K562 (cell line): ENCODE measurements at regions not wholly inside any gene's neighbourhood (a gene's known extent, or its start where the extent isn't known, plus 50 kb on each side); places are given as distances from the start of the nearest gene placed in this dataset.

Source experiments
- ATAC-seq: fragments of 200-7000 bp; cut with Tn5 transposase; 3 replicates; pipeline ENCODE4 v1.9.1; 2020; ENCODE audit warnings: moderate library complexity
- BruUV-seq: library from RNA; stranded (reverse); fragments of 400-500 nt; replicated peaks from 2 replicates; lab custom pipeline; 2021; lab: Mats Ljungman, UMichigan
- CTCF ChIA-PET: fragments of 300-600 bp; formaldehyde crosslinking; extraction: SDS; loops from one replicate; lab custom pipeline; 2021; ENCODE audit warnings: low intra/inter-chr PET ratio; lab: Yijun Ruan, JAX
- POLR2A ChIA-PET: fragments of 300-600, 350-650 bp; sonication (Branson Sonifier 250); formaldehyde crosslinking; extraction: SDS; loops from one replicate; lab custom pipeline; 2021; ENCODE audit warnings: antibody characterized with exemption, inconsistent platforms; lab: Yijun Ruan, JAX
- DNase-seq, 4 experiments: peaks; one replicate each; pipeline versions ENCODE4 v3.0.0 to v3.0.0-alpha.2; 2011 to 2018; ENCODE audit warnings: low spot score in 3 of 4, mixed read lengths in 3 of 4; ENCODE audit errors: extremely low read depth in 1 of 4
- FAIRE-seq: peaks from 2 replicates; lab custom pipeline; 2011; peaks lifted over from hg19 to GRCh38; lab: Jason Lieb, UNC
- H2AFZ ChIP-seq: 2 replicates; pipeline ENCODE4 v1.6.0; 2011; ENCODE audit warnings: low read depth, low read length, control low read depth, inconsistent platforms
- H3K27ac ChIP-seq: fragments of 200-600 bp; 3 replicates; pipeline ENCODE4 v1.8.0; 2011; ENCODE audit warnings: low read depth, mild to moderate bottlenecking, control low read depth, inconsistent platforms, low read length, moderate library complexity, mixed read lengths; ENCODE audit errors: extremely low read depth
- H3K27me3 ChIP-seq, 2 experiments: fragments of 300-600 bp in 1 of 2; 2 replicates in 1 of 2; 3 replicates in 1 of 2; pipeline versions ENCODE4 v1.6.0 to v1.8.0; 2011; ENCODE audit warnings: inconsistent platforms in 2 of 2, low read length in 2 of 2, mild to moderate bottlenecking in 1 of 2, mixed read lengths in 1 of 2, moderate library complexity in 1 of 2; ENCODE audit not compliant: control insufficient read depth in 2 of 2, insufficient read depth in 2 of 2
- H3K36me3 ChIP-seq: fragments of 300-600 bp; 3 replicates; pipeline ENCODE4 v1.8.0; 2011; ENCODE audit warnings: mild to moderate bottlenecking, low read length, inconsistent platforms; ENCODE audit not compliant: control insufficient read depth, insufficient read depth
- H3K4me1 ChIP-seq, 2 experiments: fragments of 200-600 bp in 1 of 2; replicated peaks in 1 of 2; 2 replicates in 1 of 2; 3 replicates in 1 of 2; pipeline versions ENCODE4 v1.5.1 to v1.8.0; 2011; ENCODE audit warnings: inconsistent platforms in 2 of 2, low read length in 2 of 2, mild to moderate bottlenecking in 1 of 2, mixed read lengths in 1 of 2, moderate library complexity in 1 of 2; ENCODE audit not compliant: control insufficient read depth in 2 of 2, insufficient read depth in 2 of 2
- H3K4me2 ChIP-seq: 2 replicates; pipeline ENCODE4 v1.6.1; 2011; ENCODE audit warnings: low read length, control low read depth, inconsistent platforms, mixed read lengths; ENCODE audit not compliant: insufficient read depth
- H3K4me3 ChIP-seq: fragments of 200-600 bp; sonication (generic), shearing (Covaris generic); 2 replicates; pipeline ENCODE4 v1.5.1; 2016; ENCODE audit warnings: control low read depth, inconsistent platforms
- H3K79me2 ChIP-seq: fragments of 200-600 bp; 3 replicates; pipeline ENCODE4 v1.8.0; 2011; ENCODE audit warnings: low read length, inconsistent platforms; ENCODE audit not compliant: control insufficient read depth, insufficient read depth
- H3K9ac ChIP-seq, 2 experiments: 2 replicates each; pipeline versions ENCODE4 v1.6.0 to v1.6.1; 2011; ENCODE audit warnings: low read depth in 2 of 2, low read length in 2 of 2, control low read depth in 1 of 2, inconsistent platforms in 1 of 2, mild to moderate bottlenecking in 1 of 2, mixed read lengths in 1 of 2; ENCODE audit not compliant: insufficient read depth in 1 of 2
- H3K9me1 ChIP-seq: one replicate; pipeline ENCODE4 v1.6.0; 2011; ENCODE audit warnings: inconsistent platforms, mild to moderate bottlenecking, low read length, moderate library complexity; ENCODE audit not compliant: control insufficient read depth, insufficient read depth
- H3K9me3 ChIP-seq: replicated peaks from 2 replicates; pipeline ENCODE4 v1.5.1; 2011; ENCODE audit warnings: low read depth, low read length, inconsistent platforms; ENCODE audit not compliant: control insufficient read depth, insufficient read depth
- H4K20me1 ChIP-seq: replicated peaks from 2 replicates; pipeline ENCODE4 v1.6.1; 2011; ENCODE audit warnings: low read length, inconsistent platforms, mixed read lengths; ENCODE audit not compliant: control insufficient read depth, insufficient read depth
- BCL6 ChIP-seq: fragments of 250-450 bp; sonication (Bioruptor Pico); IDR thresholded peaks from 2 replicates; pipeline ENCODE4 v1.4.0; 2020
- GABPB1 ChIP-seq: sonication (generic); formaldehyde crosslinking; IDR thresholded peaks from 2 replicates; pipeline ENCODE4 v1.8.0; 2022; ENCODE audit warnings: mild to moderate bottlenecking, missing genetic modification reagents
- JUND ChIP-seq, 2 experiments: IDR thresholded peaks; 2 replicates in 1 of 2; 3 replicates in 1 of 2; pipeline ENCODE4 v1.6.1; 2011; ENCODE audit warnings: borderline replicate concordance in 2 of 2, low read depth in 2 of 2, low read length in 2 of 2, improper control_type of control experiment in 1 of 2, missing biosample characterization in 1 of 2, missing genetic modification characterization in 1 of 2, missing genetic modification reagents in 1 of 2
- NFIC ChIP-seq: fragments of 450-650 bp; IDR thresholded peaks from 2 replicates; pipeline ENCODE4 v1.6.1; 2017; ENCODE audit warnings: mild to moderate bottlenecking, inconsistent platforms
- NR2C2 ChIP-seq, 2 experiments: fragments of 200-800 bp in 1 of 2; sonication (Bioruptor generic) in 1 of 2; sonication (generic) in 1 of 2; formaldehyde crosslinking in 1 of 2; IDR thresholded peaks; 2 replicates each; pipeline versions ENCODE4 v1.6.1 to v1.8.0; 2016 to 2022; ENCODE audit warnings: mild to moderate bottlenecking in 1 of 2, missing compliant biosample characterization in 1 of 2, missing genetic modification characterization in 1 of 2, missing genetic modification reagents in 1 of 2
- POLR2G ChIP-seq: fragments of 200-400 bp; formaldehyde crosslinking; IDR thresholded peaks from 2 replicates; pipeline ENCODE4 v1.6.1; 2017; ENCODE audit warnings: low read depth, mild to moderate bottlenecking, antibody characterized with exemption, low read length, moderate library complexity
- RAD51 ChIP-seq: fragments of 450-650 bp; IDR thresholded peaks from 2 replicates; pipeline ENCODE4 v1.7.1; 2016; ENCODE audit warnings: low read depth, mild to moderate bottlenecking, borderline replicate concordance
- RUNX1 ChIP-seq: sonication (generic); IDR thresholded peaks from 2 replicates; pipeline ENCODE4 v1.6.1; 2016; ENCODE audit warnings: antibody characterized with exemption, low read depth
- ZNF133 ChIP-seq: fragments of 250-450 bp; sonication (Bioruptor Pico); IDR thresholded peaks from 2 replicates; pipeline ENCODE4 v1.4.0; 2020; ENCODE audit warnings: mild to moderate bottlenecking
- ZNF57 ChIP-seq: fragments of 450-650 bp; formaldehyde crosslinking; IDR thresholded peaks from 2 replicates; pipeline ENCODE4 v1.4.0; 2020; ENCODE audit warnings: mild to moderate bottlenecking, moderate library complexity
- ZNF830 ChIP-seq: fragments of 250-450 bp; sonication (Bioruptor Pico); IDR thresholded peaks from 2 replicates; pipeline ENCODE4 v1.5.0; 2021; ENCODE audit warnings: mild to moderate bottlenecking
- WGBS: fragments of 100-300 bp; shearing (Covaris generic); methylation state at CpG from one replicate; pipeline ENCODE4 v1.1.6; 2016; ENCODE audit warnings: low coverage, mixed read lengths; ENCODE audit not compliant: insufficient coverage; ENCODE audit errors: missing lambda C conversion rate; 5-methylcytosine and 5-hydroxymethylcytosine counted together
- in situ Hi-C: fragments of 300-500 bp; cut with MboI; formaldehyde crosslinking; loops from 4 replicates; pipeline ENCODE4 v1.15.0; 2018; ENCODE audit warnings: inconsistent platforms, mixed read lengths
- intact Hi-C: fragments of 100-400 bp; cut with micrococcal nuclease; formaldehyde crosslinking; loops from 2 replicates; pipeline ENCODE4 v1.14.2; 2022
- TF ChIP-seq, protein P1 (sequence below), 2 experiments: fragments of 450-650 bp; formaldehyde crosslinking in 1 of 2; IDR thresholded peaks; 2 replicates each; pipeline versions ENCODE4 v1.4.0 to v1.6.1; 2014 to 2020; ENCODE audit warnings: mild to moderate bottlenecking in 2 of 2, borderline replicate concordance in 1 of 2, low read depth in 1 of 2

DNA sequence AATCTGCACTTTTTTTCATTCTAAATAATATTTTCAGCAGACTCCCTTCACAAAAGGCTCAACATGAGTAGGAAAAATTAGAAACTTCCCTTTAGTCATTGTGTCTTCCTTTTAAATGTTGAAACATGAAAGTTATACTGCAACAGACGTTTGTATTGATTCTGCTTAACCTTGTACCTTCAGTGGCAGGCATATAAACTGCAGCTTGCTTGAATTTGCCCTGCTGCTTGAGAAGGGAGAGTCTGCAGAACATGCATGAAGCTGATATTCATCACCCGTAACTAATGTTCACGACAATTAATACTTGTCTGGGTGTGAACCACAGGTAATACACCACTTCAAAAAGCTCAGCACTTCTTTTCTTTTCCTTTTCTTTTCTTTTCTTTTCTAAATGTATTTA is 294.7 kb upstream of the LRP1B start (continued):
- TF ChIP-seq NR2C2 (CRISPR knock-in tag; IDR thresholded peaks at IDR 0.05) = no peak
- TF ChIP-seq NR2C2 (tag; IDR thresholded peaks at IDR 0.05) = no peak
- TF ChIP-seq RUNX1 = no peak
- no peak for TF ChIP-seq GABPB1
- no peak for TF ChIP-seq ZNF830
- TF ChIP-seq NFIC = no peak
- TF ChIP-seq JUND (IDR thresholded peaks at IDR 0.05; ENCODE audit: borderline replicate concordance, low read depth, low read length) = no peak
- no peak for TF ChIP-seq JUND (tag; IDR thresholded peaks at IDR 0.05; ENCODE audit: borderline replicate concordance, low read depth, low read length)

DNA sequence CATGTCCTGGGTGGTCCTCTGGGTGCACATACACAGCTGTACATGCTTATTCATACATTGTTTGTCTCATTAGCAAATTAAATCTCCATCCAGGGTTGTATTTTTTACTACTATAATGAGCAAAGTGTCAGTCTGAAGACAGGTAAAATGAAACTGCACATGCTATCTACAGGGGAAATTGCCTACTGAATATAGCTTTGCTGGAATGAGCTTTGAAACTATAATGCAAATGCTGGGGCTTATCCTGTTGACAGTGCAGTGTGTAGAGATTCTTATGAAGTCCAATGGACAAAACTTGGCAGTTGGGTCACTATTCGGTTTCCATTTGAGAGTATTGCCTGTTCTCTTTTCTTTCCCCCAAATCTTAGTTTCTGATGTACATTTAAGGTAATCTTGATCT is 292.8 kb upstream of the LRP1B start:
- Histone ChIP-seq H3K36me3 (no peaks in the 10 kb centered on the region), H3K4me1 (no peaks in the 10 kb centered on the region), H3K27ac (no peak overlapping the region), H4K20me1 (no peaks in the 10 kb centered on the region), H3K9me3 (0 out of 2 replicates have a peak, but pooled peaks cover 2% of the 10 kb centered on the region), H2AFZ (no peak overlapping the region), H3K9me1 (no peaks in the 10 kb centered on the region), H3K4me2 (no peak overlapping the region), H3K79me2 (no peaks in the 10 kb centered on the region), H3K27me3 (no peaks in the 10 kb centered on the region), H3K4me3 (no peak overlapping the region), H3K9ac (no peak overlapping the region)
- intact Hi-C loops (no loop called here), in situ Hi-C loops (no loop called here)
- FAIRE-seq = no peak
- ATAC-seq = no peak
- no TSS peak for BruUV-seq
- no peak for DNase-seq
- CTCF ChIA-PET = no interaction called here
- POLR2A ChIA-PET = no interaction called here
- 0% methylated on average over 1 of the region's 1 CpG for WGBS
- TF ChIP-seq POLR2G = no peak
- TF ChIP-seq ZNF133 (CRISPR knock-in tag) = no peak
- no peak for TF ChIP-seq RAD51
- TF ChIP-seq ZNF57 = no peak
- no peak for TF ChIP-seq BCL6 (CRISPR knock-in tag)
- TF ChIP-seq, protein P1, sequence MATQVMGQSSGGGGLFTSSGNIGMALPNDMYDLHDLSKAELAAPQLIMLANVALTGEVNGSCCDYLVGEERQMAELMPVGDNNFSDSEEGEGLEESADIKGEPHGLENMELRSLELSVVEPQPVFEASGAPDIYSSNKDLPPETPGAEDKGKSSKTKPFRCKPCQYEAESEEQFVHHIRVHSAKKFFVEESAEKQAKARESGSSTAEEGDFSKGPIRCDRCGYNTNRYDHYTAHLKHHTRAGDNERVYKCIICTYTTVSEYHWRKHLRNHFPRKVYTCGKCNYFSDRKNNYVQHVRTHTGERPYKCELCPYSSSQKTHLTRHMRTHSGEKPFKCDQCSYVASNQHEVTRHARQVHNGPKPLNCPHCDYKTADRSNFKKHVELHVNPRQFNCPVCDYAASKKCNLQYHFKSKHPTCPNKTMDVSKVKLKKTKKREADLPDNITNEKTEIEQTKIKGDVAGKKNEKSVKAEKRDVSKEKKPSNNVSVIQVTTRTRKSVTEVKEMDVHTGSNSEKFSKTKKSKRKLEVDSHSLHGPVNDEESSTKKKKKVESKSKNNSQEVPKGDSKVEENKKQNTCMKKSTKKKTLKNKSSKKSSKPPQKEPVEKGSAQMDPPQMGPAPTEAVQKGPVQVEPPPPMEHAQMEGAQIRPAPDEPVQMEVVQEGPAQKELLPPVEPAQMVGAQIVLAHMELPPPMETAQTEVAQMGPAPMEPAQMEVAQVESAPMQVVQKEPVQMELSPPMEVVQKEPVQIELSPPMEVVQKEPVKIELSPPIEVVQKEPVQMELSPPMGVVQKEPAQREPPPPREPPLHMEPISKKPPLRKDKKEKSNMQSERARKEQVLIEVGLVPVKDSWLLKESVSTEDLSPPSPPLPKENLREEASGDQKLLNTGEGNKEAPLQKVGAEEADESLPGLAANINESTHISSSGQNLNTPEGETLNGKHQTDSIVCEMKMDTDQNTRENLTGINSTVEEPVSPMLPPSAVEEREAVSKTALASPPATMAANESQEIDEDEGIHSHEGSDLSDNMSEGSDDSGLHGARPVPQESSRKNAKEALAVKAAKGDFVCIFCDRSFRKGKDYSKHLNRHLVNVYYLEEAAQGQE (IDR thresholded peaks at IDR 0.05; ENCODE audit: borderline replicate concordance) = no peak
- TF ChIP-seq, protein P1 (CRISPR knock-in tag; IDR thresholded peaks at IDR 0.05; ENCODE audit: low read depth) = no peak
